ENCODE measurements at regions not wholly inside any gene's neighbourhood (a gene's known extent, or its start where the extent isn't known, plus 50 kb on each side); places are given as distances from the start of the nearest gene placed in this dataset.

- TF ChIP-seq, protein P1, sequence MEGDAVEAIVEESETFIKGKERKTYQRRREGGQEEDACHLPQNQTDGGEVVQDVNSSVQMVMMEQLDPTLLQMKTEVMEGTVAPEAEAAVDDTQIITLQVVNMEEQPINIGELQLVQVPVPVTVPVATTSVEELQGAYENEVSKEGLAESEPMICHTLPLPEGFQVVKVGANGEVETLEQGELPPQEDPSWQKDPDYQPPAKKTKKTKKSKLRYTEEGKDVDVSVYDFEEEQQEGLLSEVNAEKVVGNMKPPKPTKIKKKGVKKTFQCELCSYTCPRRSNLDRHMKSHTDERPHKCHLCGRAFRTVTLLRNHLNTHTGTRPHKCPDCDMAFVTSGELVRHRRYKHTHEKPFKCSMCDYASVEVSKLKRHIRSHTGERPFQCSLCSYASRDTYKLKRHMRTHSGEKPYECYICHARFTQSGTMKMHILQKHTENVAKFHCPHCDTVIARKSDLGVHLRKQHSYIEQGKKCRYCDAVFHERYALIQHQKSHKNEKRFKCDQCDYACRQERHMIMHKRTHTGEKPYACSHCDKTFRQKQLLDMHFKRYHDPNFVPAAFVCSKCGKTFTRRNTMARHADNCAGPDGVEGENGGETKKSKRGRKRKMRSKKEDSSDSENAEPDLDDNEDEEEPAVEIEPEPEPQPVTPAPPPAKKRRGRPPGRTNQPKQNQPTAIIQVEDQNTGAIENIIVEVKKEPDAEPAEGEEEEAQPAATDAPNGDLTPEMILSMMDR (conservative IDR thresholded peaks at IDR 0.05; ENCODE audit: low read depth, low read length): no peak
- TF ChIP-seq EZH2 (IDR thresholded peaks at IDR 0.05; ENCODE audit: low read length, unreplicated experiment): no peak
Measured at GRCh38 chr13:67298297-67298696, 68.2 kb upstream of the PCDH9 start.

All from PC-3 (cell line).